GM23338 (cell line): ENCODE measurements at regions not wholly inside any gene's neighbourhood (a gene's known extent, or its start where the extent isn't known, plus 50 kb on each side); places are given as distances from the start of the nearest gene placed in this dataset.

Experiments used
- ATAC-seq: fragments of 200-7000 bp; cut with Tn5 transposase; 3 replicates; pipeline ENCODE4 v1.9.1; 2020
- DNase-seq: peaks from one replicate; pipeline ENCODE4 v3.0.0-alpha.2; 2015; ENCODE audit warnings: low spot score
- H2AFZ ChIP-seq: fragments of 200-600 bp; sonication (generic); 2 replicates; pipeline ENCODE4 v1.8.0; 2016; ENCODE audit warnings: antibody characterized with exemption, mild to moderate bottlenecking, moderate library complexity
- H3F3A ChIP-seq: fragments of 200-600 bp; sonication (generic); replicated peaks from 2 replicates; pipeline ENCODE4 v1.8.0; 2017; ENCODE audit warnings: antibody characterized with exemption, mixed run types, low read depth
- H3K27ac ChIP-seq: fragments of 200-600 bp; sonication (generic); 2 replicates; pipeline ENCODE4 v1.6.1; 2016; ENCODE audit warnings: low read depth
- H3K27me3 ChIP-seq: fragments of 200-600 bp; sonication (generic); 2 replicates; pipeline ENCODE4 v1.8.0; 2016; ENCODE audit warnings: mild to moderate bottlenecking, mixed run types, moderate library complexity; ENCODE audit not compliant: insufficient read depth
- H3K36me3 ChIP-seq: fragments of 200-600 bp; sonication (generic); 2 replicates; pipeline ENCODE4 v1.8.0; 2016; ENCODE audit warnings: mild to moderate bottlenecking; ENCODE audit not compliant: insufficient read depth
- H3K4me1 ChIP-seq: fragments of 200-600 bp; sonication (generic); 2 replicates; pipeline ENCODE4 v1.8.0; 2016; ENCODE audit warnings: mild to moderate bottlenecking, moderate library complexity; ENCODE audit not compliant: insufficient read depth
- H3K4me2 ChIP-seq: fragments of 200-600 bp; sonication (generic); 2 replicates; pipeline ENCODE4 v1.7.1; 2017; ENCODE audit warnings: mixed run types
- H3K4me3 ChIP-seq: fragments of 200-600 bp; sonication (generic); 2 replicates; pipeline ENCODE4 v1.6.1; 2016; ENCODE audit warnings: mixed run types
- H3K79me2 ChIP-seq: fragments of 200-600 bp; sonication (generic); replicated peaks from 2 replicates; pipeline ENCODE4 v1.8.0; 2017; ENCODE audit warnings: mild to moderate bottlenecking; ENCODE audit not compliant: insufficient read depth
- H3K9me2 ChIP-seq: fragments of 200-600 bp; sonication (generic); 2 replicates; pipeline ENCODE4 v1.8.0; 2017; ENCODE audit not compliant: insufficient read depth
- H4K20me1 ChIP-seq: fragments of 200-600 bp; sonication (generic); replicated peaks from 2 replicates; pipeline ENCODE4 v1.8.0; 2017; ENCODE audit warnings: mild to moderate bottlenecking; ENCODE audit not compliant: insufficient read depth
- H3K27ac Mint-ChIP-seq: 2 replicates; pipeline ENCODE4 v1.8.0; 2020; ENCODE audit warnings: inconsistent platforms, mild to moderate bottlenecking, moderate library complexity, mixed read lengths
- H3K27me3 Mint-ChIP-seq: 3 replicates; pipeline ENCODE4 v1.8.0; 2022; ENCODE audit warnings: low read depth, mild to moderate bottlenecking, moderate library complexity, mixed read lengths, inconsistent platforms; ENCODE audit not compliant: insufficient read depth, poor library complexity
- H3K36me3 Mint-ChIP-seq: 3 replicates; pipeline ENCODE4 v1.8.0; 2021; ENCODE audit warnings: low read depth, mild to moderate bottlenecking, inconsistent platforms, moderate library complexity, mixed read lengths
- H3K4me1 Mint-ChIP-seq: 3 replicates; pipeline ENCODE4 v1.8.0; 2020; ENCODE audit warnings: mild to moderate bottlenecking, inconsistent platforms, mixed read lengths
- H3K4me3 Mint-ChIP-seq: 3 replicates; pipeline ENCODE4 v1.8.0; 2021; ENCODE audit warnings: moderate library complexity, mild to moderate bottlenecking, inconsistent platforms, mixed read lengths
- H3K9me3 Mint-ChIP-seq: 3 replicates; pipeline ENCODE4 v1.8.0; 2020; ENCODE audit warnings: moderate library complexity, mild to moderate bottlenecking, inconsistent platforms, mixed read lengths
- CREB1 ChIP-seq: fragments of 250-450 bp; sonication (Bioruptor Pico); IDR thresholded peaks from 2 replicates; pipeline ENCODE4 v1.5.0; 2020; ENCODE audit warnings: low read depth, mild to moderate bottlenecking, moderate library complexity
- CTCF ChIP-seq, 2 experiments: fragments of 200-600 bp in 1 of 2; sonication (generic) in 1 of 2; conservative IDR thresholded peaks; 2 replicates each; pipeline versions ENCODE4 v1.5.1 to v1.6.1; 2016 to 2017; ENCODE audit warnings: antibody characterized with exemption in 2 of 2, low read depth in 2 of 2, mild to moderate bottlenecking in 2 of 2, moderate library complexity in 1 of 2
- EZH2 ChIP-seq: fragments of 200-600 bp; sonication (generic); IDR thresholded peaks from one replicate; pipeline ENCODE4 v1.8.0; 2017; ENCODE audit warnings: antibody characterized with exemption, mild to moderate bottlenecking, low read depth; ENCODE audit not compliant: unreplicated experiment
- EZH2phosphoT487 ChIP-seq: fragments of 200-600 bp; sonication (generic); IDR thresholded peaks from one replicate; pipeline ENCODE4 v1.8.1; 2018; ENCODE audit warnings: antibody characterized with exemption; ENCODE audit not compliant: unreplicated experiment
- NANOG ChIP-seq: IDR thresholded peaks from 2 replicates; pipeline ENCODE4 v1.6.1; 2016; ENCODE audit warnings: antibody characterized with exemption, borderline replicate concordance
- POLR2AphosphoS5 ChIP-seq: IDR thresholded peaks from 2 replicates; pipeline ENCODE4 v1.6.1; 2016; ENCODE audit warnings: antibody characterized with exemption, low read depth
- STAT1 ChIP-seq: IDR thresholded peaks from one replicate; pipeline ENCODE4 v1.6.1; 2016; ENCODE audit warnings: antibody characterized with exemption; ENCODE audit not compliant: unreplicated experiment
- ZNF462 ChIP-seq: fragments of 250-450 bp; sonication (Bioruptor Pico); IDR thresholded peaks from 2 replicates; pipeline ENCODE4 v1.5.0; 2020; ENCODE audit warnings: mild to moderate bottlenecking, moderate library complexity

- Histone ChIP-seq H3K27me3 (peaks cover 12% of the 10 kb centered on the region), H4K20me1 (no peaks in the 10 kb centered on the region), H3K4me1 (peaks cover 6% of the 10 kb centered on the region), H2AFZ (no peak overlapping the region), H3F3A (no peaks in the 10 kb centered on the region), H3K4me2 (no peak overlapping the region), H3K4me3 (no peak overlapping the region), H3K79me2 (no peaks in the 10 kb centered on the region), H3K9me2 (peaks cover 6% of the 10 kb centered on the region; the same call in 1 of the 2 replicates), H3K36me3 (0 out of 2 replicates have a peak, but pooled peaks cover 5% of the 10 kb centered on the region), H3K27ac (no peak overlapping the region)
- Mint-ChIP-seq H3K27me3 (peaks cover 9% of the 10 kb centered on the region), H3K9me3 (peaks cover 28% of the 10 kb centered on the region), H3K36me3 (peaks cover 17% of the 10 kb centered on the region), H3K4me1 (peaks cover 6% of the 10 kb centered on the region), H3K27ac (no peak overlapping the region), H3K4me3 (no peak overlapping the region)
- TF ChIP-seq EZH2phosphoT487, result no peak
- no peak for TF ChIP-seq NANOG
- TF ChIP-seq CREB1 (CRISPR knock-in tag), result no peak
- no peak for TF ChIP-seq ZNF462 (CRISPR knock-in tag)
- TF ChIP-seq CTCF (conservative IDR thresholded peaks at IDR 0.05; ENCODE audit: low read depth in 2 of 2), result no peak
- no peak for TF ChIP-seq EZH2
- no peak for TF ChIP-seq POLR2AphosphoS5
- no peak for TF ChIP-seq STAT1
- ATAC-seq, result no peak
- no peak for DNase-seq
Measured at GRCh38 chr15:70589728-70590127, 173.6 kb downstream of the UACA start.
